Transverse colon (tissue), 4 donors: ENCODE measurements at regions not wholly inside any gene's neighbourhood (a gene's known extent, or its start where the extent isn't known, plus 50 kb on each side); places are given as distances from the start of the nearest gene placed in this dataset.

ENCODE experiments used
- DNase-seq: peaks from one replicate; pipeline ENCODE4 v3.0.0-alpha.2; 2019
- H3K27ac ChIP-seq, 4 donors: fragments of 200-600 bp; sonication (generic); 2 replicates each; pipeline ENCODE4 v1.5.1; 2016 to 2018; ENCODE audit warnings: inconsistent platforms in 4 of 4
- H3K27me3 ChIP-seq: fragments of 200-600 bp; sonication (generic); 2 replicates; pipeline ENCODE4 v1.5.1; 2017; ENCODE audit warnings: inconsistent platforms
- H3K36me3 ChIP-seq, 4 donors: fragments of 200-600 bp; sonication (generic); 2 replicates each; pipeline ENCODE4 v1.5.1; 2017 to 2019; ENCODE audit warnings: inconsistent platforms in 4 of 4
- H3K4me1 ChIP-seq, 4 donors: fragments of 200-600 bp; sonication (generic); 2 replicates each; pipeline ENCODE4 v1.5.1; 2017 to 2020; ENCODE audit warnings: inconsistent platforms in 4 of 4
- H3K4me3 ChIP-seq, 4 donors: fragments of 200-600 bp; sonication (generic); 1 replicate in 1 of 4; 2 replicates in 3 of 4; pipeline versions ENCODE4 v1.5.1 to v1.6.1; 2017 to 2019; ENCODE audit warnings: inconsistent platforms in 4 of 4
- H3K9me3 ChIP-seq, 2 donors: fragments of 200-600 bp; sonication (generic); 2 replicates each; pipeline ENCODE4 v1.5.1; 2017 to 2019; ENCODE audit warnings: inconsistent platforms in 2 of 2
- EP300 ChIP-seq: sonication (generic); formaldehyde crosslinking; IDR thresholded peaks from one replicate; pipeline ENCODE4 v1.6.1; 2017; ENCODE audit warnings: antibody characterized with exemption, low read depth
- POLR2A ChIP-seq: fragments of 450-650 bp; IDR thresholded peaks from one replicate; pipeline ENCODE4 v1.6.1; 2016; ENCODE audit warnings: antibody characterized with exemption, mild to moderate bottlenecking, moderate library complexity
- POLR2AphosphoS5 ChIP-seq, 3 donors: sonication (generic); formaldehyde crosslinking; IDR thresholded peaks; one replicate each; pipeline ENCODE4 v1.6.1; 2016; ENCODE audit warnings: antibody characterized with exemption in 3 of 3
- WGBS, 2 donors: methylation state at CpG; one replicate each; pipeline ENCODE4 v1.1.5; 2018; ENCODE audit warnings: low coverage in 1 of 2; 5-methylcytosine and 5-hydroxymethylcytosine counted together
- in situ Hi-C, 4 donors: fragments of 200-750 bp; cut with MboI; loops; one replicate each; pipeline versions ENCODE4 v1.15.0 to v1.15.1; 2017; ENCODE audit warnings: low sequenced_read_pairs in 3 of 4, low pct_ligation_motif_present in 1 of 4, low pct_unique_long_range_greater_than_20kb in 1 of 4
- intact Hi-C: fragments of 100-400 bp; cut with DNase I; formaldehyde crosslinking; loops from one replicate; pipeline ENCODE4 v1.15.1; 2023; ENCODE audit warnings: low total_unique reads
- TF ChIP-seq, protein P1 (sequence below), 5 experiments: fragments of 200-600 bp in 3 of 5; fragments of 450-650 bp in 2 of 5; sonication (generic) in 3 of 5; IDR thresholded peaks; 1 replicate in 2 of 5; 2 replicates in 3 of 5; pipeline ENCODE4 v1.5.1; 2016 to 2017; ENCODE audit warnings: antibody characterized with exemption in 5 of 5, inconsistent platforms in 3 of 5, mild to moderate bottlenecking in 2 of 5, moderate library complexity in 1 of 5

- H3K27me3 ChIP-seq = peaks cover 12% of the 10 kb centered on the region
- in situ Hi-C loops (loop anchor here in 3 of 4 donors (25.0 kb wide), 3 partner anchors 294 to 531 kb away; no protein-coding TSS in a partner anchor), intact Hi-C loops (loop anchor here (10.0 kb wide), 1 partner anchor 912 kb away; no protein-coding TSS in a partner anchor)
- H3K36me3 ChIP-seq = no peaks in the 10 kb centered on the region
- no peaks in the 10 kb centered on the region for H3K4me1 ChIP-seq
- no peak overlapping the region for H3K27ac ChIP-seq
- peak; percentile 80 for DNase-seq
- 0 to 7% methylated on average over 1 to 8 of the region's 8 CpGs for WGBS, 2 donors
- no peak for TF ChIP-seq POLR2AphosphoS5 (IDR thresholded peaks at IDR 0.05)
- TF ChIP-seq, protein P1, sequence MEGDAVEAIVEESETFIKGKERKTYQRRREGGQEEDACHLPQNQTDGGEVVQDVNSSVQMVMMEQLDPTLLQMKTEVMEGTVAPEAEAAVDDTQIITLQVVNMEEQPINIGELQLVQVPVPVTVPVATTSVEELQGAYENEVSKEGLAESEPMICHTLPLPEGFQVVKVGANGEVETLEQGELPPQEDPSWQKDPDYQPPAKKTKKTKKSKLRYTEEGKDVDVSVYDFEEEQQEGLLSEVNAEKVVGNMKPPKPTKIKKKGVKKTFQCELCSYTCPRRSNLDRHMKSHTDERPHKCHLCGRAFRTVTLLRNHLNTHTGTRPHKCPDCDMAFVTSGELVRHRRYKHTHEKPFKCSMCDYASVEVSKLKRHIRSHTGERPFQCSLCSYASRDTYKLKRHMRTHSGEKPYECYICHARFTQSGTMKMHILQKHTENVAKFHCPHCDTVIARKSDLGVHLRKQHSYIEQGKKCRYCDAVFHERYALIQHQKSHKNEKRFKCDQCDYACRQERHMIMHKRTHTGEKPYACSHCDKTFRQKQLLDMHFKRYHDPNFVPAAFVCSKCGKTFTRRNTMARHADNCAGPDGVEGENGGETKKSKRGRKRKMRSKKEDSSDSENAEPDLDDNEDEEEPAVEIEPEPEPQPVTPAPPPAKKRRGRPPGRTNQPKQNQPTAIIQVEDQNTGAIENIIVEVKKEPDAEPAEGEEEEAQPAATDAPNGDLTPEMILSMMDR (IDR thresholded peaks at IDR 0.05) = peak; percentile 50 to 79 (median 72)
- H3K9me3 ChIP-seq = no peaks in the 10 kb centered on the region
- no peak overlapping the region for H3K4me3 ChIP-seq
Measured at GRCh38 chr1:29793101-29793546, 556.8 kb downstream of the PTPRU start.

GRCh38 chr1:29789910-29790247, 553.6 kb downstream of the PTPRU start:
- Histone ChIP-seq H3K27me3 (peaks cover 12% of the 10 kb centered on the region), H3K36me3 (no peaks in the 10 kb centered on the region), H3K4me3 (no peak overlapping the region), H3K4me1 (no peaks in the 10 kb centered on the region), H3K27ac (no peak overlapping the region), H3K9me3 (no peaks in the 10 kb centered on the region)
- in situ Hi-C loops = loop anchor here in 3 of 4 donors (25.0 kb wide), 3 partner anchors 297 to 528 kb away; no protein-coding TSS in a partner anchor
- intact Hi-C loops = loop anchor here (10.0 kb wide), 1 partner anchor 915 kb away; no protein-coding TSS in a partner anchor
- 73 to 77% methylated on average over 4 to 6 of the region's 6 CpGs for WGBS, 2 donors
- TF ChIP-seq POLR2AphosphoS5 (IDR thresholded peaks at IDR 0.05) = no peak
- TF ChIP-seq POLR2A = no peak
- TF ChIP-seq, protein P1 (IDR thresholded peaks at IDR 0.05) = no peak
- no peak for TF ChIP-seq EP300
- no peak for DNase-seq

DNA sequence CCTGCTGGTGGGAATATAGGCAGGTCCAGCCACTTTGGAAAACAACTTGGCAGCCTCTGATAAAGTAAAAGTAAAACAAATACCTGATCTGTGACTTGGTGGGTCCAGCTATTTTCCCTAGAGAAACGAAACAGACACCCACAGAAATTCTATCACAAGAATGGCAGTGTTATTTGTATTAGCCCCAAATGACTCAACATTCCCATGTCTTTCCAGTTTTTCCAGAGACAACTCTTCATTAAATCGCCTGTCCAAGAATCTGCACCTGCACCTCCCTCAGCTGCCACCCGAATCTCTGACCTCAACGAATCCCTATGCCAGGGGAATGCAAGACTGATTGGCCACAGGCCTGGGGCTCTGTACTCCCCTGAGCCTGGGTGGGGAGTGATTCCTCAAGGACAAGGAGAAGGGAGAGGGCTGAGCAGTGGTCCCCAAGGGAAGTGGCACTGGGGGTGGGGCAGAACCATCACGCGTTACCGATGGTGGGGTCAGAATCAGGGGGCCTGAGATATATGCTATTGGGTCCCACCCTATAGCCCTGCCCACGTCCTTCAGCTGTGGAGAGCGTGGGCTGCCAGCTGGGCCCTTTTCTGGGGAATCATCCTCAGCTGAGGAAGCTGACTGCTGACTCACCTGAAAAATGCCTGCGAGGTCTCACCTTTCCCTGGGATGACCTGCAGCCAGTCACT, 553.0 kb downstream of the PTPRU start:
- Histone ChIP-seq H3K9me3 (no peaks in the 10 kb centered on the region), H3K27me3 (peaks cover 12% of the 10 kb centered on the region), H3K27ac (no peak overlapping the region), H3K4me1 (no peaks in the 10 kb centered on the region), H3K36me3 (no peaks in the 10 kb centered on the region), H3K4me3 (no peak overlapping the region)
- 20 to 60% methylated on average over 1 to 10 of the region's 10 CpGs for WGBS, 2 donors
- TF ChIP-seq, protein P1 (IDR thresholded peaks at IDR 0.05) = no peak
- TF ChIP-seq POLR2A (no peak), POLR2AphosphoS5 (IDR thresholded peaks at IDR 0.05) (no peak), EP300 (no peak)
- DNase-seq = no peak
- intact Hi-C loops = no loop called here
- in situ Hi-C loops = loop anchor here in 3 of 4 donors (25.0 kb wide), 3 partner anchors 298 to 527 kb away; no protein-coding TSS in a partner anchor

- no peak for DNase-seq
- in situ Hi-C loops = loop anchor here in 3 of 4 donors (25.0 kb wide), 3 partner anchors 300 to 525 kb away; no protein-coding TSS in a partner anchor
- Histone ChIP-seq H3K4me1 (no peaks in the 10 kb centered on the region), H3K4me3 (no peak overlapping the region), H3K27me3 (peaks cover 18% of the 10 kb centered on the region), H3K36me3 (no peaks in the 10 kb centered on the region), H3K9me3 (no peaks in the 10 kb centered on the region), H3K27ac (no peak overlapping the region)
- TF ChIP-seq, protein P1 (IDR thresholded peaks at IDR 0.05) = no peak
- 73 to 80% methylated on average over 1 to 13 of the region's 13 CpGs for WGBS, 2 donors
- intact Hi-C loops = no loop called here
Measured at GRCh38 chr1:29786791-29787732, 550.7 kb downstream of the PTPRU start.
